Coronary artery (tissue), 2 donors: ENCODE measurements at regions not wholly inside any gene's neighbourhood (a gene's known extent, or its start where the extent isn't known, plus 50 kb on each side); places are given as distances from the start of the nearest gene placed in this dataset.

Experiments used
- DNase-seq: peaks from one replicate; pipeline ENCODE4 v3.0.0-alpha.2; 2017; ENCODE audit warnings: low spot score
- H3K27ac ChIP-seq, 2 donors: fragments of 200-600 bp; sonication (generic); one replicate each; pipeline ENCODE4 v1.5.1; 2016 to 2019
- H3K4me3 ChIP-seq: fragments of 200-600 bp; sonication (generic); 2 replicates; pipeline ENCODE4 v1.5.1; 2016; ENCODE audit warnings: mild to moderate bottlenecking, moderate library complexity
- TF ChIP-seq, protein P1 (sequence below): fragments of 200-600 bp; sonication (generic); IDR thresholded peaks from one replicate; pipeline ENCODE4 v1.5.1; 2019; ENCODE audit warnings: antibody characterized with exemption

- TF ChIP-seq, protein P1, sequence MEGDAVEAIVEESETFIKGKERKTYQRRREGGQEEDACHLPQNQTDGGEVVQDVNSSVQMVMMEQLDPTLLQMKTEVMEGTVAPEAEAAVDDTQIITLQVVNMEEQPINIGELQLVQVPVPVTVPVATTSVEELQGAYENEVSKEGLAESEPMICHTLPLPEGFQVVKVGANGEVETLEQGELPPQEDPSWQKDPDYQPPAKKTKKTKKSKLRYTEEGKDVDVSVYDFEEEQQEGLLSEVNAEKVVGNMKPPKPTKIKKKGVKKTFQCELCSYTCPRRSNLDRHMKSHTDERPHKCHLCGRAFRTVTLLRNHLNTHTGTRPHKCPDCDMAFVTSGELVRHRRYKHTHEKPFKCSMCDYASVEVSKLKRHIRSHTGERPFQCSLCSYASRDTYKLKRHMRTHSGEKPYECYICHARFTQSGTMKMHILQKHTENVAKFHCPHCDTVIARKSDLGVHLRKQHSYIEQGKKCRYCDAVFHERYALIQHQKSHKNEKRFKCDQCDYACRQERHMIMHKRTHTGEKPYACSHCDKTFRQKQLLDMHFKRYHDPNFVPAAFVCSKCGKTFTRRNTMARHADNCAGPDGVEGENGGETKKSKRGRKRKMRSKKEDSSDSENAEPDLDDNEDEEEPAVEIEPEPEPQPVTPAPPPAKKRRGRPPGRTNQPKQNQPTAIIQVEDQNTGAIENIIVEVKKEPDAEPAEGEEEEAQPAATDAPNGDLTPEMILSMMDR: no peak
- DNase-seq: no peak
- Histone ChIP-seq H3K27ac (no peak overlapping the region), H3K4me3 (no peak overlapping the region)
These were observed 71.5 kb upstream of the LMO1 start for GRCh38 chr11:8335186-8335585.

DNA sequence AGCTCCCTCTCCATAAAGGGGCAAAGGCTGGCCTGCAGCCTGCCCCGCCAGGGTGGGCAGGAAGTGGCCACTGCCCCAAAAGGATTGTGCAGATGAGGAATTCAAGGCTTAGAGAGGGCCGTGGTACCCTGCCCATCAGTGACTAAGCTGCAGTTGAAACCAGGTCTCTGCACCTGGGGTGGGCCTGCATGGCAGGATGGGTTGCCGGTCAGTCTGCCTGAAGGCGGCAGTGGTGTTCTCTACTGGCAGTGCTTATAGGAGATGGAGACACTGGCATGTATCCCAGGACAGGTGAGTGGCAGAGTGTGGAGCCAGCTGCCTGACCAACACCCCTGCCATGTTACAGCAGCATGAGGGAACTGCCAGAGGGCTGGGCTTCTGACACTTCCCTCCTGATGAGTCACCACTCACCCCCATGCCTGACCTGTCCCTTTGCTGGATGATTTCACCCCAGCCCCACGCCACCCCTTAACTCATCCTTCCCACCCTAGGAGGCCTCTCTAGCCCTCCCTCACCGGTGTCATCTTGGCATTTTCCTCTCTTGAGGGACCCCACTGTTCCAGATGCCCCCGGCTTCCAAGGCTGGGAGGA lies 70.2 kb upstream of the LMO1 start:
- no peak overlapping the region for H3K27ac ChIP-seq
- no peak for DNase-seq
- TF ChIP-seq, protein P1: no peak
- H3K4me3 ChIP-seq: no peak overlapping the region

- no peak for DNase-seq
- H3K27ac ChIP-seq: no peak overlapping the region
- H3K4me3 ChIP-seq: no peak overlapping the region
- TF ChIP-seq, protein P1: no peak
These were observed 69.7 kb upstream of the LMO1 start for GRCh38 chr11:8333376-8333775.

DNA sequence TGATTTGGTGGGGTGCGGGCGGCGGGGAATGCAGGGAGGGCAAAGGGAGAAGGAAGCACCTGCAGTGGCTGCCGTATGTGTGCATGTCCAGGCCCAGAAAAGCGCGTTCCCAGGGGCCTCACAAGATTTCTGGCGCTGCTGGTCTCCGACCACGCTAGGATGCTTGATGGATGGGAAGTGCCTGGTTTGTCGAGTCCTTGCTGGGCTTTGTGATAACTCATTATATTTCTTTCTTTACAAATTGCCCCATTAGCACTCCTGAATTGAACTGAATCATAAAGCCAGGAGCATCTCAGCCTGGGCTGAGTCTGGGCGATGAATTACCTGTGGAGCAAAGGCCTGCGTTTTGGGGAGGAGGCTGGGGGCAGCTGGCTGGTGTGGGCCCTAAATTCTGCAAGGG lies 69.2 kb upstream of the LMO1 start:
- TF ChIP-seq, protein P1: no peak
- DNase-seq: no peak
- H3K27ac ChIP-seq: no peak overlapping the region
- H3K4me3 ChIP-seq: no peak overlapping the region

- H3K4me3 ChIP-seq: no peak overlapping the region
- H3K27ac ChIP-seq: no peak overlapping the region
- no peak for DNase-seq
- TF ChIP-seq, protein P1: no peak
These were observed 68.5 kb upstream of the LMO1 start for GRCh38 chr11:8332196-8332595.

DNA sequence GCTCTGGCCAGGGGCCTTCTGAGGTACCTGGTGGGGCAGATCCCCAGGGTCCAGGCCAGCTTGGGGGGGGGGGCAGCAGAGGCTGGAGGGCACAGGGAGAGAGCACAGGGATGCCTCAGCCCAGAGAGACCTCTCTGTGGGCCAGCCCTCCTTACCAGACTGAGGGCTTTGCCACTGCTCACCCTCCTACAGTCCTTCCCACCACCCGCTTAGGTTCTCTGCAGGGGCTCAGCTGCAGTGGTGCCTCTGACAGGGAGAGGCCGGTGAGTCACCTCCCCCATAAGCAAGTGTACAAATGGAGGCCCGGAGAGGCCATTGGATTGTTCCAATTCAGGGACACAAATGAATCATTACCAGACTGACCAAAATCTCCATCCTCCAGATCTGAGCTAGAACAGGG lies 68.1 kb upstream of the LMO1 start:
- H3K27ac ChIP-seq: no peak overlapping the region
- no peak for DNase-seq
- TF ChIP-seq, protein P1: no peak
- H3K4me3 ChIP-seq: no peak overlapping the region

- Histone ChIP-seq H3K27ac (no peak overlapping the region), H3K4me3 (no peak overlapping the region)
- no peak for DNase-seq
- TF ChIP-seq, protein P1: no peak
These were observed 67.2 kb upstream of the LMO1 start for GRCh38 chr11:8330896-8331295.
